GM20000 (cell line): ENCODE measurements at regions not wholly inside any gene's neighbourhood (a gene's known extent, or its start where the extent isn't known, plus 50 kb on each side); places are given as distances from the start of the nearest gene placed in this dataset.

Experiments
- DNase-seq: peaks from one replicate; pipeline ENCODE4 v3.0.0; 2012; ENCODE audit warnings: low spot score
- TF ChIP-seq, protein P1 (sequence below): IDR thresholded peaks from 2 replicates; pipeline ENCODE4 v1.5.1; 2012; ENCODE audit warnings: mild to moderate bottlenecking, control low read depth; ENCODE audit errors: extremely low read depth, missing control alignments

DNA sequence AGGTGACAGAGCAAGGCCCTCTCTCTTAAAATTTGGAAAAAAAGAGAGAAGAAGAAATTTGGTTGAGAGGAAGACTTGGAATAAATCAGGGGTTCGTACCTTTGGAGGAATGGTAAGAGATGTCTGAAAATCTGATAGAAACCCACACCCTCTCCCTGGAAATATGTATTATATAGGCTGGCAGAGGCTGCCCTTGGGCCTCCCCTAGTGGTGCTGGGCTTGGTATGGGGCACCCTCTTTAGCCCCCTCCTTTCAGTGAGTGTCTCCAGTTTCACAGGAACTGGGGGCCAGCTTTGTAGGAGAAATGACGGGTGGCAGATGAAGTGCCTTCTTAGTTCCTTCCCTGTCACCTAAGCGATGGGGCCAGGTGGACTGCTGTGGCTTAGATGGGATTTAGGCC, 82.9 kb upstream of the SLC2A1 start:
- TF ChIP-seq, protein P1, sequence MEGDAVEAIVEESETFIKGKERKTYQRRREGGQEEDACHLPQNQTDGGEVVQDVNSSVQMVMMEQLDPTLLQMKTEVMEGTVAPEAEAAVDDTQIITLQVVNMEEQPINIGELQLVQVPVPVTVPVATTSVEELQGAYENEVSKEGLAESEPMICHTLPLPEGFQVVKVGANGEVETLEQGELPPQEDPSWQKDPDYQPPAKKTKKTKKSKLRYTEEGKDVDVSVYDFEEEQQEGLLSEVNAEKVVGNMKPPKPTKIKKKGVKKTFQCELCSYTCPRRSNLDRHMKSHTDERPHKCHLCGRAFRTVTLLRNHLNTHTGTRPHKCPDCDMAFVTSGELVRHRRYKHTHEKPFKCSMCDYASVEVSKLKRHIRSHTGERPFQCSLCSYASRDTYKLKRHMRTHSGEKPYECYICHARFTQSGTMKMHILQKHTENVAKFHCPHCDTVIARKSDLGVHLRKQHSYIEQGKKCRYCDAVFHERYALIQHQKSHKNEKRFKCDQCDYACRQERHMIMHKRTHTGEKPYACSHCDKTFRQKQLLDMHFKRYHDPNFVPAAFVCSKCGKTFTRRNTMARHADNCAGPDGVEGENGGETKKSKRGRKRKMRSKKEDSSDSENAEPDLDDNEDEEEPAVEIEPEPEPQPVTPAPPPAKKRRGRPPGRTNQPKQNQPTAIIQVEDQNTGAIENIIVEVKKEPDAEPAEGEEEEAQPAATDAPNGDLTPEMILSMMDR: no peak
- DNase-seq: no peak

DNA sequence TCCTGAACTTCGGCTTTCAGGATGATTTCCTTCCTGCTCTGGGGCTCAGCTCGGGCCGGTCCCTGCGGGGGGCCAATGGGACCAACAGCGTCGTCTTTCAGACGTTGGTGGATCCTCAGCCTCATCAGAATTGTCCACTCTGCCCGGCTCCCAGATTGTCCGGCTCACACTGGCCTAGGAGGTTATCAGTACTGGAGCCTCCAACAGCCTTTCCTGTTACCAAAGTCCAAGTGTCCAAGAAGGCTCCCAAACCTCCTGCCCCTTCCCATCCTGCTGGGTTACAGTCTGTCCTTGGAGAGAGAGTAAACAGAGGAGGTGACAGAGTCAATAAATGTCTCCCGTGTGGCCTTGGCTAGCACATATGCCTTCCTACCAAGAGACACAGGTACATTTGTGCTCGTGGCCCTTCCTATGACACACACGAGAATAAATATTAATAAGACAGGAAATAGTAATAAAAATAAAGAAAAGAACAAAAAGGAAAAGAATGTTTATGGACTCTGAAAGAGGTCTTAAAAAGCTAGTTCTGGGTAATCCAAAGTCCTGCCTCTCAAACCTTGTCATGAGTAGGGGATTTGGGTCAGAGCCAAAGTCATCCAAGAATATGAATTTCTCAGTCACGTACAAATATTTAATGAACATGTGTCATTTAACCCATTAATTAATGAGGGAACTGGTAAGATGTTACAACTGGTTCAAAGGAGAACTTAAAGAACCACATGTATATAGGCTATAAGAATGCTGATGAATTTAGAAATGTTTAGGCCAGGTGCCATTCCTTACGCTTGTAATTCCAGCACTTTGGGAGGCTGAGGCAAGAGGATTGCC, 80.8 kb upstream of the SLC2A1 start:
- TF ChIP-seq, protein P1: no peak
- DNase-seq: no peak

DNA sequence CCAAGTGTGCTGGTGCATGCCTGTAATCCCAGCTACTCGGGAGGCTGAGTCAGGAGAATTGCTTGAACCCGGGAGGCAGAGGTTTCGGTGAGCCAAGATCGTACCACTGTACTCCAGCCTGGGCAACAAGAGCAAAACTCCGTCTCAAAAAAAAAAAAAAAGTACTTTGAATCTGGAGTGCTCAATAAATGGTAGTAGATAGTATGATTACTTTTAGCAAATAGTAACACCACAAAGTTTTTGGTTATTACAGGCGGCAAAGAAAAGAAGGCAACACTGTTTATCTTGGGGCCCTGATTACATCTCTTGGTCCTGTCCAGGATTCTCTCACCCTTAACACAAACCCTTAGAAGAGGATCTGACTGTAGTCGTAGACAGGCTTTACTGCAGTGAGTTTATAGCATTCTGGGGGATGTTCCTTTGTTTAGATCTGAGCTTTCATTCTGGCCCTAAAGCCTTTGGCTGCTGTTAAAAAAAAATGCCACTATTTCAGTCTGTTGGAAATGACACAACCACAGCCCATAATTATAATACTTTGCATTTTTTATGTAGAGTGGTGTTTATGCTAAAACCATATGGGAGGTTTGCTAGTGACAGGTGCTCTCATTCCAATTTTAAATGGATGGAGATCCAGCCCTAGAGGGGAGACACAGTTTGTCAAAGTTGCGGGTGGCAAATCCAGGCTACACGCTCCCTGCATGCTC, 79.7 kb upstream of the SLC2A1 start:
- TF ChIP-seq, protein P1: no peak
- DNase-seq: no peak

DNA sequence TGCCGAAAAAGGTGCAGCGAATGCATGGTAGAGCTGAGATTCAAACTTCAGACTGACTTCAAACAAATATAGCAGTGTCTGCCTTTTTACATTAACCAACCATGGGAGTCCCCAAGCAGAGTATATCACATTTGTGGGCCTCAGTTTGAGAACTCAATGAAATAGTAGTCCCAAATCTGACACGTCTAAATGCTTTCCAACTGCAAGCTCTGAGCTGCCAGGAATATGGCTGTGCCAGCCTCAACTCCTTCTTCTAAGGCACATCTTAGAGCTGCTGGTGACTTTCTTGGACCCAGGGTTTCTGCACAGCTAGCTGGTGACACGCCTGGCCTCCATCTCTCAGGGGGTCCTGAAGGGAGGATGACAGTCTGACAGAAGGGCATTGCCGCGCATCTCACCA, 78.8 kb upstream of the SLC2A1 start:
- DNase-seq: no peak
- TF ChIP-seq, protein P1: no peak

DNA sequence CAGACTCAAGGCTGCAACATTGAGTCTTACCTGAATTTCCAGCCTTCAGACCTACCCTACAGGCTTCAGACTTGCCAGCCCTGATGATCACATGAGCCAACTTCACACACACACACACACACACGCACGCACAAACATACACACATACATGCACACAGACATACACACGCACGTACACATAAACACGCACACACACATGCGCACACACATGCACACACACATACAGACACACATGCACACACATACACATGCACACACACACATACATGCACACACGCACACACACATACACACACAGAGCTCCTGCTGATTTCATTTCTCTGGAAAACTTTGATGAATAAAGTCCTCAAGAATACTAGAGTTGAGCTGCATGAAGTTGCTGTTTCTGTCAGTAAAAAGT, 78.3 kb upstream of the SLC2A1 start:
- DNase-seq: no peak

DNA sequence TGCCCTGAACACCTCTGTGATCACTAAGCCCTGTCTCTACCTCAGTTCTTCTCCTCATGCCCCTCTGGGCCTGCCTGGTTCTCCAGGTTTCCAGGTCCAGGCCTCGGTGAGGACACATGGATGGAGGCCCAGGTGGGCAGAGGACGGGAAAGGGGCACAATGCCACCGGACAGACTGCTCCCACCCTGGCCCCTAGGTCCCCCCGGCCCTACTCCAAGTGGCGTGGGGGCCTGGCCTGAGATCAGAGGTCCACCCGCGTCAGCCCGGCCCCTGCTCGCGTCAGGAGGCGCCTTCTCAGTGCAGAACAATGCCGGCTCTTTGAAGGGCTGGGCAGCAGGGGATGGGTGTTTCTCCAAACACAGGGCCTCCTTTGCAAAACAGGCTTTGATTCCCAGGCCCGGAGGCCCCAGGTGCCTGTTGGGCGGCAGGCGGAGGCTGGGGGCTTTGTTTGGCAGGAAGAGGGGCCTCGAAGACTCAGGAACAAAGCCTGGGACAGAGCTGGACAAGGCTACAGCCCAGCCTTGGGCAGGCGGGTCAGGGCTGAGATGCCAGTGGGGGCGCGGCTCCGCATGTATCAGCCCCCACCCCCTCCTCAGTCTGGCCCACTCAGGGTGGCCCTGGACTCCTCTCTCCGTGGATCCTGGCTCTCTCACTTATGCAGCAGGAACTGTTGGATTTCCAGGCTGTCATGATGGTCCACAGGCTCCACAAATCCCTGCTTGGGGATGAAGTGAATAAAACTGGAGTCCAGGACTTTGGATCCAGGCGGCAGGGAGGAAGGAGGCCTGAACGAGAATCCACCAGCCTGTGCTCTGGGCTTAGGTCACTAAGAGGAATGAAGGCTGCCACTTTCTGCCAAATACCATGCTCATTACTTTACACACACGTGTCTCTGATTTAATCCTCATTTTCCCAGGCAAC, 77.4 kb upstream of the SLC2A1 start:
- no peak for DNase-seq
- TF ChIP-seq, protein P1: no peak

More for the DNA sequence above, 78.3 kb upstream of the SLC2A1 start:
- TF ChIP-seq, protein P1: no peak
